Stimulated activated CD4-positive, alpha-beta T cell treated with anti-CD3 and anti-CD28 coated beads, Interleukin-4, amount 100 ng/mL, for 4 hours (primary cell): ENCODE measurements at regions not wholly inside any gene's neighbourhood (a gene's known extent, or its start where the extent isn't known, plus 50 kb on each side); places are given as distances from the start of the nearest gene placed in this dataset.

ENCODE experiments used
- DNase-seq, 2 experiments: peaks; one replicate each; pipeline ENCODE4 v3.0.0-alpha.2; 2020

- no peak for DNase-seq
These were observed 324.0 kb downstream of the RPS6KC1 start for GRCh38 chr1:213375002-213375401.

GRCh38 chr1:213376862-213377372, 325.9 kb downstream of the RPS6KC1 start:
- no peak for DNase-seq

GRCh38 chr1:213380865-213381264, 329.8 kb downstream of the RPS6KC1 start:
- no peak for DNase-seq

GRCh38 chr1:213381572-213382084, 330.6 kb downstream of the RPS6KC1 start:
- no peak for DNase-seq

- DNase-seq = no peak
These were observed 332.4 kb downstream of the RPS6KC1 start for GRCh38 chr1:213383465-213383864.

GRCh38 chr1:213385201-213385600, 334.2 kb downstream of the RPS6KC1 start:
- DNase-seq = no peak

- no peak for DNase-seq
These were observed 334.8 kb downstream of the RPS6KC1 start for GRCh38 chr1:213385806-213386324.

- DNase-seq = no peak
These were observed 336.5 kb downstream of the RPS6KC1 start for GRCh38 chr1:213387380-213388015.

GRCh38 chr1:213388199-213388598, 337.2 kb downstream of the RPS6KC1 start:
- no peak for DNase-seq

- no peak for DNase-seq
These were observed 338.1 kb downstream of the RPS6KC1 start for GRCh38 chr1:213389061-213389581.

GRCh38 chr1:213391445-213391844, 340.4 kb downstream of the RPS6KC1 start:
- DNase-seq = no peak

GRCh38 chr1:213393860-213394259, 342.8 kb downstream of the RPS6KC1 start:
- no peak for DNase-seq

- DNase-seq = no peak
These were observed 343.8 kb downstream of the RPS6KC1 start for GRCh38 chr1:213394837-213395236.

- DNase-seq = no peak
These were observed 346.6 kb downstream of the RPS6KC1 start for GRCh38 chr1:213397638-213398037.

- no peak for DNase-seq
These were observed 348.7 kb downstream of the RPS6KC1 start for GRCh38 chr1:213399695-213400094.

- no peak for DNase-seq
These were observed 358.2 kb downstream of the RPS6KC1 start for GRCh38 chr1:213409208-213409631.

GRCh38 chr1:213409971-213410370, 358.9 kb downstream of the RPS6KC1 start:
- no peak for DNase-seq

GRCh38 chr1:213414346-213414745, 363.3 kb downstream of the RPS6KC1 start:
- no peak for DNase-seq

- DNase-seq = no peak
These were observed 363.9 kb downstream of the RPS6KC1 start for GRCh38 chr1:213414911-213415310.

- DNase-seq = no peak
These were observed 364.8 kb downstream of the RPS6KC1 start for GRCh38 chr1:213415691-213416380.

- no peak for DNase-seq
These were observed 365.6 kb downstream of the RPS6KC1 start for GRCh38 chr1:213416461-213417224.

GRCh38 chr1:213417225-213417820, 366.3 kb downstream of the RPS6KC1 start:
- DNase-seq = no peak
